GM23248 (cell line): ENCODE measurements at regions not wholly inside any gene's neighbourhood (a gene's known extent, or its start where the extent isn't known, plus 50 kb on each side); places are given as distances from the start of the nearest gene placed in this dataset.

Source experiments
- EZH2 ChIP-seq: fragments of 200-600 bp; sonication (generic); IDR thresholded peaks from 2 replicates; pipeline ENCODE4 v1.6.1; 2018; ENCODE audit warnings: antibody characterized with exemption, mild to moderate bottlenecking; ENCODE audit not compliant: insufficient read depth, poor library complexity, severe bottlenecking
- EZH2phosphoT487 ChIP-seq: fragments of 200-600 bp; sonication (generic); IDR thresholded peaks from 2 replicates; pipeline ENCODE4 v1.6.1; 2018; ENCODE audit warnings: antibody characterized with exemption, moderate library complexity, mild to moderate bottlenecking, low read depth; ENCODE audit not compliant: insufficient read depth

DNA sequence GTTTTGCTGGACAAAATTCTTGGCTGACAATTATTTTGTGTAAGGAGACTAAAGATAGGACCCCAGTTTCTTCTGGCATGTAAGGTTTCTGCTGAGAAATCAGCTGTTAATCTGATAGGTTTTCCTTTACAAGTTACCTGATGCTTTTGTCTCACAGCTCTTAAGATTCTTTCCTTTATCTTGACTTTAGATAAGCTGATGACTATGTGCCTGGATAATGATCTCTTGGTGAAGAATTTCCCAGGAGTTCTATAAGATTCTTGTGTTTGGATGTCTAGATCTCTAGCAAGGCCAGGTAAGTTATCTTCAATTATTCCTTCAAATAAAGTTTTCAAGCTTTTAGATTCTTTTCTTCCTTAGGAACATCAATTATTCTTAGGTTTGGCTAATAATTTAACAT lies 534.8 kb upstream of the LRRTM4 start:
- TF ChIP-seq EZH2 (no peak), EZH2phosphoT487 (no peak)
